ENCODE measurements at regions not wholly inside any gene's neighbourhood (a gene's known extent, or its start where the extent isn't known, plus 50 kb on each side); places are given as distances from the start of the nearest gene placed in this dataset.

DNA sequence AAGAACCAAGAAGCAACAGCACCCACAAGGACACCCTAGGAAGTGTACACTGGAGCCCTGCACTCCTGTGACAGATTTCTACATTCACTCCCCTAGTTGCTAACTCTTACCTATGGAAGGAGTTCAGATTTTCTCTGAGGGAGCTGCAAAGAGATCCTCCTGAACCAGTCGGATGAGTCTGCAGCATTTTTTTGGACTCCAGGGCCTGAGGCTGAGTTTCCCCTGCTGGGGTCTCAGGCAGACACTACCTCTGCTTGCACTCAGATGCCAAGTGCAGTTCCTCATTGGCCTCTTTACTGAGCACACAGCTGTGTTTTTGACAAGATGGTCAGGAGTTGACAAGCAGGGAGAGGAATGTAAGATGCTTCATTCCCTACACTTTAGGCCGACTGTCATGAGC, 153.2 kb upstream of the RBM19 start:
- no peak overlapping the region for H3K9ac ChIP-seq (ENCODE audit: extremely low read depth, insufficient read length, low read length)
- H3K79me2 ChIP-seq (ENCODE audit: insufficient read depth, low read length): no peaks in the 10 kb centered on the region
- no peak overlapping the region for H4K8ac ChIP-seq (replicated peaks; ENCODE audit: insufficient read length, low read depth, low read length)
- Mint-ChIP-seq H3K36me3 (ENCODE audit: insufficient read depth in 1 of 3, low read depth in 3 of 3) (no peaks in the 10 kb centered on the region), H3K9me3 (peaks cover 0 to 7% of the 10 kb centered on the region in 2 experiments; a peak in 1 of 5 replicates), H3K4me3 (no peak overlapping the region), H3K27me3 (ENCODE audit: low read depth) (peaks cover 12% of the 10 kb centered on the region), H3K4me1 (peaks cover 3 to 12% of the 10 kb centered on the region in 2 experiments; a peak in 3 of 4 replicates), H3K27ac (no peak overlapping the region)
- H2AK5ac ChIP-seq (ENCODE audit: insufficient read length, low read length): no peak overlapping the region
- H3K27ac ChIP-seq (ENCODE audit: insufficient read length, low read depth, low read length): no peak overlapping the region
- H3K23me2 ChIP-seq (ENCODE audit: insufficient read length, low read depth, low read length, poor library complexity, severe bottlenecking): no peaks in the 10 kb centered on the region
- H3K4ac ChIP-seq (ENCODE audit: low read depth, low read length): no peak overlapping the region
- H4K5ac ChIP-seq (ENCODE audit: insufficient read length, low read depth, low read length): no peak overlapping the region
- TF ChIP-seq, protein P1, sequence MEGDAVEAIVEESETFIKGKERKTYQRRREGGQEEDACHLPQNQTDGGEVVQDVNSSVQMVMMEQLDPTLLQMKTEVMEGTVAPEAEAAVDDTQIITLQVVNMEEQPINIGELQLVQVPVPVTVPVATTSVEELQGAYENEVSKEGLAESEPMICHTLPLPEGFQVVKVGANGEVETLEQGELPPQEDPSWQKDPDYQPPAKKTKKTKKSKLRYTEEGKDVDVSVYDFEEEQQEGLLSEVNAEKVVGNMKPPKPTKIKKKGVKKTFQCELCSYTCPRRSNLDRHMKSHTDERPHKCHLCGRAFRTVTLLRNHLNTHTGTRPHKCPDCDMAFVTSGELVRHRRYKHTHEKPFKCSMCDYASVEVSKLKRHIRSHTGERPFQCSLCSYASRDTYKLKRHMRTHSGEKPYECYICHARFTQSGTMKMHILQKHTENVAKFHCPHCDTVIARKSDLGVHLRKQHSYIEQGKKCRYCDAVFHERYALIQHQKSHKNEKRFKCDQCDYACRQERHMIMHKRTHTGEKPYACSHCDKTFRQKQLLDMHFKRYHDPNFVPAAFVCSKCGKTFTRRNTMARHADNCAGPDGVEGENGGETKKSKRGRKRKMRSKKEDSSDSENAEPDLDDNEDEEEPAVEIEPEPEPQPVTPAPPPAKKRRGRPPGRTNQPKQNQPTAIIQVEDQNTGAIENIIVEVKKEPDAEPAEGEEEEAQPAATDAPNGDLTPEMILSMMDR (conservative IDR thresholded peaks at IDR 0.05): no peak
- no peaks in the 10 kb centered on the region for H3K79me1 ChIP-seq (ENCODE audit: insufficient read depth, low read depth, low read length, poor library complexity, severe bottlenecking)
- no peak overlapping the region for H2AFZ ChIP-seq (ENCODE audit: low read length)
- H4K20me1 ChIP-seq (ENCODE audit: control insufficient read depth, insufficient read depth, insufficient read length): no peaks in the 10 kb centered on the region
- H2BK20ac ChIP-seq (ENCODE audit: low read depth, low read length, poor library complexity, severe bottlenecking): no peak overlapping the region
- no peak overlapping the region for H4K91ac ChIP-seq (ENCODE audit: insufficient read length, low read depth, low read length)
- H3K56ac ChIP-seq (ENCODE audit: insufficient read length, low read depth, low read length): no peak overlapping the region
- no peak overlapping the region for H3K18ac ChIP-seq (ENCODE audit: insufficient read length, low read depth, low read length)
- H3K14ac ChIP-seq (ENCODE audit: insufficient read depth, low read length): no peak overlapping the region
- no peaks in the 10 kb centered on the region for H3K27me3 ChIP-seq (ENCODE audit: insufficient read depth, low read length)
- DNase-seq: no peak
- H3T11ph ChIP-seq (ENCODE audit: low read length): no peak overlapping the region
- H3K9me3 ChIP-seq (ENCODE audit: control insufficient read depth, low read depth, low read length): peaks cover 11% of the 10 kb centered on the region
- no peak overlapping the region for H2BK5ac ChIP-seq (ENCODE audit: insufficient read length, low read length)
- no peak overlapping the region for H2BK15ac ChIP-seq (ENCODE audit: low read depth, low read length)
- H3K4me2 ChIP-seq (ENCODE audit: insufficient read depth, insufficient read length, low read length): no peak overlapping the region
- no peak overlapping the region for H2BK12ac ChIP-seq (ENCODE audit: insufficient read length, low read depth, low read length)
- H2BK120ac ChIP-seq (ENCODE audit: low read depth, low read length, poor library complexity, severe bottlenecking): no peak overlapping the region
- no peak overlapping the region for H3K23ac ChIP-seq (ENCODE audit: insufficient read length, low read depth, low read length)
- no CpG with 5 or more reads among the region's 2 CpGs for WGBS (ENCODE audit: extremely low coverage, insufficient read length, low lambda C conversion rate)
- no peaks in the 10 kb centered on the region for H3K4me1 ChIP-seq (ENCODE audit: insufficient read depth, low read length)
